ENCODE measurements at regions not wholly inside any gene's neighbourhood (a gene's known extent, or its start where the extent isn't known, plus 50 kb on each side); places are given as distances from the start of the nearest gene placed in this dataset.

- no peak for DNase-seq
Measured at GRCh38 chr7:81529785-81530184, 240.1 kb downstream of the HGF start.

DNA sequence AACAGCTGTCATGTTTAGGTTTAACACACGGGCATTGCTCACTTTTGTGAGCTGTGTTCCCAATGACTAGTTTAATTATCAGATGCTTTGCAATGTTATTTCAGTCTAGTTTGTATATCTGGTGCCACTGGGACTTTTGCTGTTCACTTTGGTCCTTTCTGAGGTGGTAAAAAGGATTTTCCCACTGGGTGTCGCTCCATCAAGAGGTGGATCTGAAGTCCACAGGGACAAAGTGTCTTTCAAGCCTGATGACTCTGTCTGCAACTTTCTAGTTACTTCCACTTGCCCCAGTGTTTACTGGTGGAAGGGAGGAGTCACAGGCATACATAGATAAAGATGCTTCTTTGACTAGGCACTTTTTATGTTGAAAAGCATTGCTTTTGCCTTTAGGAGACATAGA is 242.2 kb downstream of the HGF start:
- no peak for DNase-seq

DNA sequence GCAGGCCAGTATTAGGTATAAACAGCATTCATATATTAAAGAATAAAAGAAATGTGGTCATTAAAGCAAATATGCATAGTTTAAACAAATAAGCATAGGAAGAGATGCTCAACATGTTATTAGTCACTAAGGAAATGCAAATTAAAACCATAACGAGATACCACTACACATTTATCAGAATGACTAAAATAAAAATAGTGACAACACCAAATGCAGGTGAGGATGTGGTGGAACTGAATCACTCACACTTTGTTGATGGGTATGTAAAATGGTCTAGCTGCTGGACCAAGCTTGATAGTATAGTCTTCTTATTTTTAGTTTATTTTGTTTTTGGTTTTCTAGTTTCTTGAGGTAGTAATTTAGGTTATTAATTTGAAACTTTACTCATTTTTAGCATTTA is 242.9 kb downstream of the HGF start:
- no peak for DNase-seq

- DNase-seq: no peak
Measured at GRCh38 chr7:81525841-81526240, 244.0 kb downstream of the HGF start.

- no peak for DNase-seq
Measured at GRCh38 chr7:81519886-81520285, 250.0 kb downstream of the HGF start.

- no peak for DNase-seq
Measured at GRCh38 chr7:81516898-81517297, 252.9 kb downstream of the HGF start.

DNA sequence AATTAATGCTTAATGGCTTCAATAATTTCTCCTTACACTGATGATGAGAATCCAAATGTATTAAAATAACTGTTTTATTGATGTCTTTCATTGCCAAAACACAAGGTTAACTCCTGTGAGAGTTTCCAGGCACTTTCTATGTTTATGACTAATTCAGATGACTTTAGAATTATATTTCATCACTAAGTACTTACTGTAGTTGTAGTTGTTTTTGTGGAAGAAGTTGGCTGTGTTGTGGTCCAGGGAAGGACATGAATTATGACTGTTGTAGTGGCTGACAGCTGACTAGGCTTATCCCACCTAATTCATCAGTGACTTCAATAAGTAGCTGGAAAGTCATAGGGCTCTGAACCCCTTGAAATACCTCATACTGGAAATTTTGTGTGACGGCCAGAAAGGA is 254.8 kb downstream of the HGF start:
- no peak for DNase-seq

GRCh38 chr7:81514546-81514945 is 255.3 kb downstream of the HGF start:
- no peak for DNase-seq

DNA sequence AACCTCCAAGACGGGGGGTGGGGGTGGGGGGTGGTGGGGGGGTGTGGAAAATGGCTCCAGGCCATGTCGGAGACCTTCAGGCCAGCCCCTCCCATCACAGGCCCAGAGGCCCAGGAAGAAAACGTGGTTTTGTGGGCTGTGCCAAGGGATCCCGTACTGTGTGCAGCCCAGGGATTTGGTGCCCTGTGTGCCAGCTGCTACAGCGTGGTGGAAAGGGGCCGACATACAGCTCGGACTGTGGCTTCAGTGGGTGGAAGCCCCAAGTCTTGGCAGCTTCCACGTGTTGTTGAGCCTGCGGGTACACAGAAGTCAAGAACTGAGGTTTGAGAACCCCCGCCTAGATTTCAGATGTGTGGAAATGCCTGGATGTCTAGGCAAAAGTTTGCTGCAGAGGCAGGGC is 259.7 kb downstream of the HGF start:
- no peak for DNase-seq

GRCh38 chr7:81507221-81507620 is 262.6 kb downstream of the HGF start:
- DNase-seq: no peak

- no peak for DNase-seq
Measured at GRCh38 chr7:81506609-81507008, 263.2 kb downstream of the HGF start.

GRCh38 chr7:81503771-81504170 is 266.1 kb downstream of the HGF start:
- DNase-seq: no peak

GRCh38 chr7:81503336-81503735 is 266.5 kb downstream of the HGF start:
- DNase-seq: no peak

DNA sequence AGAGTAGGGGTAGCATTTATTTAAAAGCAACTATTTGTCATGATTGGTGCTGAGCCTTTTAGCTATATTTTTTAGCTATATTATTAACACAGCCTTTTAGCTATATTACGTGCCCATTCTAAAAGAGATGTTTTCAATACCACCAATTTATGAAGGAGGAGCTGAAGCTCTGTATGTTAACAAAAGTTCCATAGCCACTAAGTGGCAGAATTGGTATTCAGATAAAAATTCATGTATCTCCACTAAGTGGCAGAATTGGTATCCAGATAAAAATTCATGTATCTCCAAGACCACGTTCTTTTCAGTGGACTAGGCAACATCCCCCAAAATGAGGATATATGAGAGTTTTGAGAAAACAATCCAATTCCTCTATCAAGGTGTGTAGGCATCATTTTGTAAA is 268.6 kb downstream of the HGF start:
- no peak for DNase-seq

GRCh38 chr7:81500631-81501030 is 269.2 kb downstream of the HGF start:
- DNase-seq: no peak

DNA sequence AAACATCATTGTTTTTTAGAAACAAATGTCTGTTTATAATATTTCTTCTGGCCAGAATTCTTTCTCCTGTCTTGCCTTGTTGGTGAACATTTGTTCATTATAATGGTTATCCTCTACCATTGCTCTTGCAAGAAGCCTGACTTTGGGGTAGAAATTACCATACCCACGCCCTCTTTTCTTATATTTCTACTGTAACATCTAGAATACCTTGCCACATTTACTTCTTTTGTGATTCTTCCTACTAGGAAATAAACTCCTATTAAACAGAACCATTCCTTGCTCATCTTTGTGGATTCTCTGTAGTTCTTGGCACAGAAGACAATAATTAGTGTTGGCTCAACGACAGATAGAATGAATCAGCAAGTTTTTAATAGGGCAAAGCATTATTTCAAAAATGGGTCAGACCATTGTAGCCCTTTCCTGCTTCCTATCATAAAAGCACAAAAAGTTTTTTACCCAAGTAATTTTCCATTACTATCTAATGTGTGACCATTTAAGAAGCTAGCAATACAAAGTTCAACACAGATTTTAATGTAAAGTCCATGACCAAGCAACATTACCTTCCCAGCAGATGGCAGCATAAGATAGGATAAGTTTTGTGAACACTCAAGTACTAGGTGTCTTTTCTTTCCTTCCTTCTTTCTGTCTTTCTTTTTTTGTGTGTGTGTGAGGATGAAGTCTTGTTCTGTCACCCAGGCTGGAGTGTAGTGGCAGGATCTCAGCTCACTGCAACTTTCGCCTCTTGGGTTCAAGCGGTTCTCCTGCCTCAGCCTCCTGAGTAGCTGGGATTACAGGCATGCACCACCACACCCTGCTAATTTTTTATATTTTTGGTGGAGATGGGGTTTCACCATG is 270.4 kb downstream of the HGF start:
- peak; percentile 78 for DNase-seq

GRCh38 chr7:81498176-81498575 is 271.7 kb downstream of the HGF start:
- DNase-seq: no peak

GRCh38 chr7:81492910-81493309 is 276.9 kb downstream of the HGF start:
- no peak for DNase-seq

DNA sequence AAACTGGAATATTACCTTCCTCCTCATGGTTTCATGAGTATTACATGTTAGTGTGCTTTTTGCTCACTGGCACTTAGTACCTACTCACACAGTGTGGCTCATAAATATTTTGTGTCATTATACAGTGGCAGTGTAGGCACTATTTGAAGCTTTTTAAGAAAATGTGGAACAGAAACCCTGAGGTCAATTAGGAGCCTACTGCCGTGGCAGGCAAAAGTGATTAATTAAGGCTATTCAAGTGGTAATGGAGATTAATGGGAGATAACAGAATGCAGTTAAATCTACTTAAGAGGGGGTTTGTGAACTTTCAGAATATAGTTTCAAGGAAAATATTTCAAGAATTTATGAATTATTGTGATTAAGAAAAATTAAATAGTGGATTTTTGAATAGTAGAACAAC is 277.6 kb downstream of the HGF start:
- no peak for DNase-seq

GRCh38 chr7:81491573-81491972 is 278.3 kb downstream of the HGF start:
- DNase-seq: no peak

GRCh38 chr7:81488210-81488609 is 281.6 kb downstream of the HGF start:
- no peak for DNase-seq

DNA sequence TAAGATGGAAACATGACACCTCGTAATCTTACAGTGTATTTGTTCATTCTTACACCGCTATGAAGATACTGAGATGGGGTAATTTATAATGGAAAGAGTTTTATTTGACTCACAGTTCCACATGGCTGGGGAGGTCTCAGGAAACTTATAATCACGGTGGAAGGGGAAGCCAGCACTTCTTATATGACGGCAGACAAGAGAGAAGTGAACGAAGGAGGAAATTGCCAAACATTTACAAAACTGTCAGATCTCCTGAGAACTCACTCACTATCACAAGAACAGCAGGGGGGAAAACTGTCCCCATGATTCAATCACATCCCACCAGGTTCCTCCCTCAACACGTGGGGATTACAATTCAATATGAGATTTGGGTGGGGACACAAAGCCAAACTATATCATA is 282.3 kb downstream of the HGF start:
- no peak for DNase-seq

GRCh38 chr7:81484261-81484660 is 285.6 kb downstream of the HGF start:
- peak; percentile 42 for DNase-seq

DNA sequence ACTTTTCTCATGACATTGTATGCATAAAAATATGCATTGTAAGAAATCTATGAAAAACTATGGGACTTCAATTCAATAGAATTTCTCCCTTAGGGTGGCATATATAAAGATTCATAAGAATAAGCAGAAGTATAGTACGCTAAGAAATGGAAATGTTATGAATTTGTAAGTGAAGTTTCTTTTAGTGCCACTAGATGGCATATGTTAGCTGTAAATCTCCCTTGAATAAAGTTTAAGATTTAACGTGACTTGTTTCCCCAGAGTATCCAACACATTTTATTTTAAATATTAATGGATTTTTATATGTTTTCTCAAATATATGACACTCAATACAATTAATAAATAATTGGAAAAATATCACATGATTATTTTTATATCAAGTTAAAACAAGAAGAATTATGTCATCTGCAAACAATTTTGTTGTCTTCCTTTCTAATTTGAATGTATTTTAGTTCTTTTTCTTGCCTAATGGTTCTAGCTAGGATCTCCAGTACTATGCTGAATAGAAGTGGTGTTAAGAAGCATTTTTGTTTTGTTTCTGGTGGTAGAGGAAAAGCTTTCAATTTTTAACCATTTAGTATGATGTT is 287.2 kb downstream of the HGF start:
- DNase-seq: peak; percentile 17

Data from skin of body (tissue), 1 donor.